ENCODE measurements at regions not wholly inside any gene's neighbourhood (a gene's known extent, or its start where the extent isn't known, plus 50 kb on each side); places are given as distances from the start of the nearest gene placed in this dataset.

- DNase-seq (ENCODE audit: low read depth in 2 of 2) = no peak
Measured at GRCh38 chr4:135227842-135228241, 1026.3 kb upstream of the PABPC4L start.

- DNase-seq (ENCODE audit: low read depth in 2 of 2) = no peak
Measured at GRCh38 chr4:135225551-135225950, 1024.0 kb upstream of the PABPC4L start.

- no peak for DNase-seq (ENCODE audit: low read depth in 2 of 2)
Measured at GRCh38 chr4:135210341-135210740, 1008.8 kb upstream of the PABPC4L start.

- DNase-seq (ENCODE audit: low read depth in 2 of 2) = no peak
Measured at GRCh38 chr4:135207531-135207930, 1005.9 kb upstream of the PABPC4L start.

GRCh38 chr4:135204311-135204710, 1002.7 kb upstream of the PABPC4L start:
- DNase-seq (ENCODE audit: low read depth in 2 of 2) = no peak

- no peak for DNase-seq (ENCODE audit: low read depth in 2 of 2)
Measured at GRCh38 chr4:135201081-135201480, 999.5 kb upstream of the PABPC4L start.

GRCh38 chr4:135197641-135198040, 996.1 kb upstream of the PABPC4L start:
- DNase-seq (ENCODE audit: low read depth in 2 of 2) = no peak

- DNase-seq (ENCODE audit: low read depth in 2 of 2) = no peak
Measured at GRCh38 chr4:135194477-135194876, 992.9 kb upstream of the PABPC4L start.

- no peak for DNase-seq (ENCODE audit: low read depth in 2 of 2)
Measured at GRCh38 chr4:135192751-135193535, 991.4 kb upstream of the PABPC4L start.

GRCh38 chr4:135191596-135191995, 990.0 kb upstream of the PABPC4L start:
- DNase-seq (ENCODE audit: low read depth in 2 of 2) = no peak

- DNase-seq (ENCODE audit: low read depth in 2 of 2) = no peak
Measured at GRCh38 chr4:135186002-135186401, 984.4 kb upstream of the PABPC4L start.

GRCh38 chr4:135185256-135185655, 983.7 kb upstream of the PABPC4L start:
- no peak for DNase-seq (ENCODE audit: low read depth in 2 of 2)

- no peak for DNase-seq (ENCODE audit: low read depth in 2 of 2)
Measured at GRCh38 chr4:135184715-135185114, 983.1 kb upstream of the PABPC4L start.

GRCh38 chr4:135177321-135177720, 975.7 kb upstream of the PABPC4L start:
- no peak for DNase-seq (ENCODE audit: low read depth in 2 of 2)

- no peak for DNase-seq (ENCODE audit: low read depth in 2 of 2)
Measured at GRCh38 chr4:135166661-135167060, 965.1 kb upstream of the PABPC4L start.

- DNase-seq (ENCODE audit: low read depth in 2 of 2) = no peak
Measured at GRCh38 chr4:135164601-135165000, 963.0 kb upstream of the PABPC4L start.

- DNase-seq (ENCODE audit: low read depth in 2 of 2) = no peak
Measured at GRCh38 chr4:135144498-135144897, 942.9 kb upstream of the PABPC4L start.

- no peak for DNase-seq (ENCODE audit: low read depth in 2 of 2)
Measured at GRCh38 chr4:135124196-135124595, 922.6 kb upstream of the PABPC4L start.

GRCh38 chr4:135123632-135124031, 922.0 kb upstream of the PABPC4L start:
- DNase-seq (ENCODE audit: low read depth in 2 of 2) = no peak

GRCh38 chr4:135122457-135122856, 920.9 kb upstream of the PABPC4L start:
- no peak for DNase-seq (ENCODE audit: low read depth in 2 of 2)

GRCh38 chr4:135120195-135120594, 918.6 kb upstream of the PABPC4L start:
- no peak for DNase-seq (ENCODE audit: low read depth in 2 of 2)

GRCh38 chr4:135114079-135114478, 912.5 kb upstream of the PABPC4L start:
- DNase-seq (ENCODE audit: low read depth in 2 of 2) = no peak

GRCh38 chr4:135098061-135098460, 896.5 kb upstream of the PABPC4L start:
- no peak for DNase-seq (ENCODE audit: low read depth in 2 of 2)

- DNase-seq (ENCODE audit: low read depth in 2 of 2) = no peak
Measured at GRCh38 chr4:135073389-135073788, 871.8 kb upstream of the PABPC4L start.
